ENCODE measurements at regions not wholly inside any gene's neighbourhood (a gene's known extent, or its start where the extent isn't known, plus 50 kb on each side); places are given as distances from the start of the nearest gene placed in this dataset.
"Not testable (repeated sequence)": the region's sequence is repeated elsewhere in the genome, so short reads cannot be mapped to it uniquely, and the experiment has no call there.

DNA sequence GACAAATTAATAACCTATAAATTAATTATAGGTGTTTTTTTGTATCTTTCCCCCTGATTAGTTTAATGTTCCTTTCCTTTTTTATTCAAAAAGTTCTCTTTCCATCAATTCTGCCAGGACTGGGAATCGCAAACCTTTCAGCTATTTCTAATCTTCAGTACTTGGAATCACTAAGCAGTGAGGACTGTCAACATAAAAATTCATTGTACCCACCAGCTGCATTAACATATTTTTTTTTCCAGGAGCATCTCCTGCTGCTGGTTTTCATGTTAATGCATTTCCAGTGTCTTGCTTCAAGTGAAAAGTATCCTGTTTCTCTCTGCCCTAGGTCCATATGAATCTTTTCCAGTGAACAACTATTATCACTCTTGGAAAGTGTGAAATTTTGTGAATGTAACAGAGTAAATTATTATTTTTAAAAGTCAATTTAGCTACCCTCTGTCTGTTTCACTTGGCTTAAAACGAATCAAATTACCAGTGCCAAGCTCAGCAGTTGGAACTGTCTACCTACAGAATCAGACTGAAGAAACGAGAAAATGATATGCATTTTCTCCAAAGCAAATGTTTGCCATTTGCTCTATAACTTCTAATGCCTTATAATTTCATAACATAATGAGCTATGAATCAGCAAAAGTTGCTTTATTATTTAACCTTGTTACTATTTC, 804.4 kb downstream of the EPHA4 start:
- Histone ChIP-seq H3K9me3 (ENCODE audit: control insufficient read depth, insufficient read depth, low read length) (no peaks in the 10 kb centered on the region), H3K9ac (ENCODE audit: low read depth, low read length) (no peak overlapping the region), H3K27ac (ENCODE audit: low read depth, low read length) (no peak overlapping the region), H3K4me3 (ENCODE audit: low read depth, low read length) (no peak overlapping the region), H3K27me3 (ENCODE audit: control insufficient read depth, insufficient read depth, low read length) (no peaks in the 10 kb centered on the region), H3K4me1 (ENCODE audit: control insufficient read depth, insufficient read depth, low read length) (no peaks in the 10 kb centered on the region), H3K36me3 (ENCODE audit: control insufficient read depth, insufficient read depth, low read length) (no peaks in the 10 kb centered on the region)

DNA sequence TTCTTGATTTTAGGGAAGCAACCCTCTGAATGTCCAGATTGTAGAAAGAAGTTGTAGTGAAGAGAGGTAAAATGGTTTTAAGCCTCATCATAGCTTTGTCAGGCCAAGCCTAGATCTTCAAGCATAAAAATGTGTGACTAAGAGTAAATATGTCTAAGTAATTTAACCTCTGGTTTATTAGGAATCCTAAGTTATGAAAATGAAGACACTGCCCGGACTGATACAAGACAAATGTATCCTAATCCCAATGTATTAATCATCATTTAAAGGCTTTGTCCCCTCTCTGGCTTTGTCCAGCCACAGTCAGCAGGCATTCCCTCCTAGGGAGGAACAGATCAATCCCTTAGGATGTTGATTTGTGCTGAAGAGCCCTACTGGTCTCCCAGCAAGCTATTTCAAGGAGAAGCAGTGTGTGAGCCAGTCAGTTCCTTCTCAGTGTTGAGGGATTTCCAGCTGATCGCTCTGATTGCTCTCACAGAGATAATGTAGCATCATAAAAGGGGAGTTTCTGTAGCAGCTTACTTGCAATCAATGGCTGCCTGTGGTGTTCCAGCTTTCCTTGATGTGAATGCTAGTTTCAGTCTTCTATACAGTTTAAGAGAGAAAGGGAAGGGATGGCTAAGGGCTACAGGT, 796.1 kb downstream of the EPHA4 start:
- peak overlapping the region; percentile 33 for H3K27ac ChIP-seq (ENCODE audit: low read depth, low read length)
- H3K9ac ChIP-seq (ENCODE audit: low read depth, low read length) = no peak overlapping the region
- H3K4me1 ChIP-seq (ENCODE audit: control insufficient read depth, insufficient read depth, low read length) = peaks cover 13% of the 10 kb centered on the region
- no peaks in the 10 kb centered on the region for H3K36me3 ChIP-seq (ENCODE audit: control insufficient read depth, insufficient read depth, low read length)
- H3K9me3 ChIP-seq (ENCODE audit: control insufficient read depth, insufficient read depth, low read length) = no peaks in the 10 kb centered on the region
- H3K27me3 ChIP-seq (ENCODE audit: control insufficient read depth, insufficient read depth, low read length) = peaks cover 25% of the 10 kb centered on the region
- no peak overlapping the region for H3K4me3 ChIP-seq (ENCODE audit: low read depth, low read length)

DNA sequence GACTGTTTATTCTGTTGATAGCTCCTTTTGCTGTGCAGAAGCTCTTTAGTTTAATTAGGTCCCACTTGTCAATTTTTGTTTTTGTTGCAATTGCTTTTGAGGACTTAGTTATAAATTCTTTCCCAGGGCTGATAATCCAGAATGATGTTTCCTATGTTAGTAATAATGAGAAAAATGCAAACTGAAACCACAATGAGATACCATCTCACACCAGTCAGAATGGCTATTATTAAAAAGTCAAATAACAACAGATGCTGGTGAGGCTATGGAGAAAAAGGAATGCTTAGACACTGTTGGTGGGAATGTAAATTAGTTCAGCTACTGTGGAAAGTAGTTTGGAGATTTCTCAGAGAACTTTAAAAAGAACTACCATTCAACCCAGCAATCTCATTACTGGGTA, 793.0 kb downstream of the EPHA4 start:
- Histone ChIP-seq H3K27me3 (ENCODE audit: control insufficient read depth, insufficient read depth, low read length) (peaks cover 35% of the 10 kb centered on the region), H3K4me1 (ENCODE audit: control insufficient read depth, insufficient read depth, low read length) (peaks cover 16% of the 10 kb centered on the region)
- H3K4me3 ChIP-seq (ENCODE audit: low read depth, low read length); H3K9me3 ChIP-seq (ENCODE audit: control insufficient read depth, insufficient read depth, low read length); H3K9ac ChIP-seq (ENCODE audit: low read depth, low read length); H3K27ac ChIP-seq (ENCODE audit: low read depth, low read length); H3K36me3 ChIP-seq (ENCODE audit: control insufficient read depth, insufficient read depth, low read length): not testable (repeated sequence)

DNA sequence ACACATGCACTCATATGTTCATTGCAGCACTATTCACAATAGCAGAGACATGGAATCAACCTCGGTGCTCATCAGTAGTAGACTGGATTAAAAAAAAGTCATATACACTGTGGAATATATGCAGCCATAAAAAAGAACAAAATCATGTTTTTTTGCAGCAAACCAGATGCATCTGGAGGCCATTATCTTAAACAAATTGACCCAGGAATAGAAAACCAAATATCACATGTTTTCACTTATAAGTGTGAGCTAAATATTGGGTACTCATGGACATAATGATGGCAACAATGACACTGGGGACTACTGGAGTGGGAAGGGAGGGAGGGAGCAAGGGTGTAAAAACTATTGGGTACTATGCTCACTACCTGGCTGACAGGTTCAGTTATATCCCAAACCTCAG, 792.6 kb downstream of the EPHA4 start:
- Histone ChIP-seq H3K27ac (ENCODE audit: low read depth, low read length) (no peak overlapping the region), H3K36me3 (ENCODE audit: control insufficient read depth, insufficient read depth, low read length) (no peaks in the 10 kb centered on the region), H3K9me3 (ENCODE audit: control insufficient read depth, insufficient read depth, low read length) (no peaks in the 10 kb centered on the region), H3K4me3 (ENCODE audit: low read depth, low read length) (no peak overlapping the region), H3K9ac (ENCODE audit: low read depth, low read length) (no peak overlapping the region), H3K27me3 (ENCODE audit: control insufficient read depth, insufficient read depth, low read length) (peaks cover 35% of the 10 kb centered on the region), H3K4me1 (ENCODE audit: control insufficient read depth, insufficient read depth, low read length) (peaks cover 16% of the 10 kb centered on the region)

DNA sequence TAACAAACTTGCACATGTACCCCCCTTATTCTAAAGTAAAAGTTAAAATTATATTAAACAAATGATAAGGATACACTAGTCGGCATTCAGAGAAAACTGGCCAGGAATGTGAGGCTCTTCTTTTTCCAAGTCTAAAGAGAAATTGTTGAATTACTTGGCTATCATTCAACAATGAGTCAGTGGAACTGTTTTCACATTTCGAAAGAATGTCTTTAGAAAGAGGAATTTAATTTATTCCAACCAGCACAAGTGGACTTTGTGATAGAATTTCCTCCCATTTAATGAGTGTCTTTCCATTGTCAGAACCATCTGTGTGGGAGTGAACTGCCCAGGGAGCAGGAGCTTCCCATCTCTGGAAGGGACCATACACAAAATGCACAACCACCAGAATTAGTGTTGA, 792.2 kb downstream of the EPHA4 start:
- Histone ChIP-seq H3K27me3 (ENCODE audit: control insufficient read depth, insufficient read depth, low read length) (peaks cover 35% of the 10 kb centered on the region), H3K36me3 (ENCODE audit: control insufficient read depth, insufficient read depth, low read length) (no peaks in the 10 kb centered on the region), H3K9me3 (ENCODE audit: control insufficient read depth, insufficient read depth, low read length) (no peaks in the 10 kb centered on the region), H3K27ac (ENCODE audit: low read depth, low read length) (no peak overlapping the region), H3K4me1 (ENCODE audit: control insufficient read depth, insufficient read depth, low read length) (peaks cover 16% of the 10 kb centered on the region), H3K9ac (ENCODE audit: low read depth, low read length) (no peak overlapping the region), H3K4me3 (ENCODE audit: low read depth, low read length) (no peak overlapping the region)

DNA sequence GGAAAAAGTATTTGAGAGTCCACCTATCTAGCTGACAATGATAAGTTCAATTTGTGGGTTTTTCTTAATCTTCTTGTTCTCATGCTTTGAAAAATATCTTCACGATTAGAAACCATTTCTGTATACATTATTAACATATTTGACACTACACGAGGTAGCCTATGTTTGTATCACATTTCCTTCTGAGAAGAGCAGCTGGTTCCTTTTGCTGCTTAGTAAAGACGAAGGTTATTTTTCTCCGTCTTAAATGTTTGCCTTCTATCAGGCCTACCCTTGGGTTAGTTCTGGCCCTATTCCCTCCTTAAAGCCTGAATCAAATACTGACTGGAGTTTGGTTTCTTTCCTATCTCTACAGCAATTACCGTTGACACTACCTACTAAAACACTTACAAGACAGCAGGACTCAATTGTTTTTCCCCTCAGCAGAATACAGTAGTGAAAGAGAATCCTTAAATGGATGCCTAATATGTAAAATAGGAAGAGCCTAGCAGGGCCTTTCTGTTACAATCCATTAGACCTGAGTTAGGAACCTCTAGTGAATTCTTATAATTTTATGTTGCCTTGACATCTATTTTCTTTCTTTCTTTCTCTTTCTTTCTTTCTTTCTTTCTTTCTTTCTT, 790.4 kb downstream of the EPHA4 start:
- Histone ChIP-seq H3K27me3 (ENCODE audit: control insufficient read depth, insufficient read depth, low read length) (peaks cover 35% of the 10 kb centered on the region), H3K9ac (ENCODE audit: low read depth, low read length) (no peak overlapping the region), H3K27ac (ENCODE audit: low read depth, low read length) (no peak overlapping the region), H3K9me3 (ENCODE audit: control insufficient read depth, insufficient read depth, low read length) (no peaks in the 10 kb centered on the region), H3K36me3 (ENCODE audit: control insufficient read depth, insufficient read depth, low read length) (no peaks in the 10 kb centered on the region), H3K4me3 (ENCODE audit: low read depth, low read length) (no peak overlapping the region), H3K4me1 (ENCODE audit: control insufficient read depth, insufficient read depth, low read length) (peaks cover 6% of the 10 kb centered on the region)

DNA sequence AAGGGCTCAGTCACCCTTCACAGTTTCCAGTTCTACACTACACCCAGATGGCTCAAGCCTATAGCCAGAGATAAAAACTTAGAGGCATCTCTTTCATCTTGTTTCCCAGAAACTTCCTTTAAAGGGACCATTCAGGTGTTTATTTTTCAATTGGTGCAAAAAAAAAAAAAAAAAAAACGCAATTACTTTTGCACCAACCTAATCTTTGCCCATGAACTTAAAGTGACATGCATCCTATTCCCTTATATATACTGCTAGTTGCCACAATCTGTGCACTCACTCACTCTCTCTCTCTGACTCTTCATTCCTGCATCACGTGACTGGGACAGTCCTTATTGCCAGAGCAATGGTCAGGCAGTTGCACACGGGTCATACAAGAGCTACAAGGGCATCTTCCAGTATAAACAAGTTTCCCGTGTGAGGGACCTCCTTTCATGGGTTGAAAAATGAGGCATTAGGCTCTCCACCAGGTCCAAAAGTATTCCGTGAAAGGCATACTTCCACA, 789.4 kb downstream of the EPHA4 start:
- H3K27ac ChIP-seq (ENCODE audit: low read depth, low read length) = no peak overlapping the region
- H3K27me3 ChIP-seq (ENCODE audit: control insufficient read depth, insufficient read depth, low read length) = peaks cover 33% of the 10 kb centered on the region
- peaks cover 3% of the 10 kb centered on the region for H3K4me1 ChIP-seq (ENCODE audit: control insufficient read depth, insufficient read depth, low read length)

DNA sequence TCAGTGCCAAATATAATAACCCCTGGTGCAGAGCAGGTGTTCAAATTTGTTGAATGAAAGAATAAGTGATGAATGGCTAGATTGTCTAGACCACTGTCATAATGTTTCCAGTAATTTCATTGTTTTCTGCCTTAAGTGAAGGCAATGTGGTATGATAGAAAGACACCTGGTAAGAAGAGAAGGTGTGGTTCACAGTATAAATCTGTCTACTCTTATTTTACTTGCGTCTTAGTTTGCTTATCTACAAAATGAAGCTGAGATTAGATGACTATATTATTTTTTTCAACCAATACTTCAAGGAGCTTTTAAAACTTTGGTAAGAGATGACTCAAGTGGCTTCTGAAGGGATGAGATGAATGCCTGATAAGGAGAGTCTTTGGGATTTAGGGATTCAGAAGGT, 788.4 kb downstream of the EPHA4 start:
- Histone ChIP-seq H3K27me3 (ENCODE audit: control insufficient read depth, insufficient read depth, low read length) (peaks cover 23% of the 10 kb centered on the region), H3K9ac (ENCODE audit: low read depth, low read length) (no peak overlapping the region), H3K9me3 (ENCODE audit: control insufficient read depth, insufficient read depth, low read length) (no peaks in the 10 kb centered on the region), H3K27ac (ENCODE audit: low read depth, low read length) (no peak overlapping the region), H3K4me3 (ENCODE audit: low read depth, low read length) (no peak overlapping the region), H3K36me3 (ENCODE audit: control insufficient read depth, insufficient read depth, low read length) (no peaks in the 10 kb centered on the region), H3K4me1 (ENCODE audit: control insufficient read depth, insufficient read depth, low read length) (peaks cover 3% of the 10 kb centered on the region)

More for the DNA sequence above, 789.4 kb downstream of the EPHA4 start:
- no peaks in the 10 kb centered on the region for H3K9me3 ChIP-seq (ENCODE audit: control insufficient read depth, insufficient read depth, low read length)
- H3K4me3 ChIP-seq (ENCODE audit: low read depth, low read length) = no peak overlapping the region
- no peak overlapping the region for H3K9ac ChIP-seq (ENCODE audit: low read depth, low read length)
- H3K36me3 ChIP-seq (ENCODE audit: control insufficient read depth, insufficient read depth, low read length) = no peaks in the 10 kb centered on the region

DNA sequence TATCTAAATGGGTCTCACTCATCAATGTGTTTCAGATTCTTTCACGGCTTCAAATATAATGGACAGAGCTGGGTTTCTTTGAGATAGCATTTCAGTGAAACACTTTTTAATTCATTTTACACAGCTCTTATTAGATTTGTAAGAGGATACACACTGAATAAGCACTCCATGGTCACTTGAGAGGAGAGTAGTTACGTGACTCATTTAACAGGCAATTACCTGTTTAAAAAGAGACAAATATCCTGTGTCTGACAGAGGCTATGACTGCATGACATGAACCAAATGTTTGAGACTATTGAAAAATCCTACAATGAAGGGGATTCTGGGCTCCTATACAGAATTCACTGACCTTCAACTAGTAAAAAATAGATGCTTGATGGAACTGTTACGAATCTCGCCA, 786.9 kb downstream of the EPHA4 start:
- H3K9ac ChIP-seq (ENCODE audit: low read depth, low read length) = no peak overlapping the region
- H3K36me3 ChIP-seq (ENCODE audit: control insufficient read depth, insufficient read depth, low read length) = no peaks in the 10 kb centered on the region
- peaks cover 3% of the 10 kb centered on the region for H3K4me1 ChIP-seq (ENCODE audit: control insufficient read depth, insufficient read depth, low read length)
- H3K9me3 ChIP-seq (ENCODE audit: control insufficient read depth, insufficient read depth, low read length) = no peaks in the 10 kb centered on the region
- no peak overlapping the region for H3K4me3 ChIP-seq (ENCODE audit: low read depth, low read length)
- H3K27ac ChIP-seq (ENCODE audit: low read depth, low read length) = no peak overlapping the region
- H3K27me3 ChIP-seq (ENCODE audit: control insufficient read depth, insufficient read depth, low read length) = peaks cover 15% of the 10 kb centered on the region

DNA sequence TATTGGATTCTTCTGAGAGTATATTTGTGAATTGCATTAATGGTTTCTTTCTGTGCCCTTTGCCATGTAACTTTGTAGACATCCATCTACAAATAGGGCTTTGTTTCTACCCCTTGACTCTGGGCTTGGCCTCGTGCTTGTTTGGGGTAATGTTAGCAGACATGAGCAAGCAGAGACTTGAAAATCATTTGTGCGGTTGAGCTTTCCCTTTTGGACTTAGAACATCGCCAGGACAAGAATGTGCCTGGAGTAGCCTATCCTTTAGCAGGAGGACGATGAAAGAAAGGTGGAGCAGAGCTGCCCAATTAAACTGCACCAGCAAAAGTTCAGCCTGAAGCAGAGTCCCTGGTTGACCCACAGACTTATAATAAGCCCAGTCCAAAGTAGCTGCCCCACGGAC, 785.9 kb downstream of the EPHA4 start:
- Histone ChIP-seq H3K27ac (ENCODE audit: low read depth, low read length) (no peak overlapping the region), H3K9ac (ENCODE audit: low read depth, low read length) (no peak overlapping the region), H3K4me3 (ENCODE audit: low read depth, low read length) (no peak overlapping the region), H3K27me3 (ENCODE audit: control insufficient read depth, insufficient read depth, low read length) (peaks cover 10% of the 10 kb centered on the region), H3K9me3 (ENCODE audit: control insufficient read depth, insufficient read depth, low read length) (no peaks in the 10 kb centered on the region), H3K36me3 (ENCODE audit: control insufficient read depth, insufficient read depth, low read length) (no peaks in the 10 kb centered on the region), H3K4me1 (ENCODE audit: control insufficient read depth, insufficient read depth, low read length) (peaks cover 3% of the 10 kb centered on the region)

DNA sequence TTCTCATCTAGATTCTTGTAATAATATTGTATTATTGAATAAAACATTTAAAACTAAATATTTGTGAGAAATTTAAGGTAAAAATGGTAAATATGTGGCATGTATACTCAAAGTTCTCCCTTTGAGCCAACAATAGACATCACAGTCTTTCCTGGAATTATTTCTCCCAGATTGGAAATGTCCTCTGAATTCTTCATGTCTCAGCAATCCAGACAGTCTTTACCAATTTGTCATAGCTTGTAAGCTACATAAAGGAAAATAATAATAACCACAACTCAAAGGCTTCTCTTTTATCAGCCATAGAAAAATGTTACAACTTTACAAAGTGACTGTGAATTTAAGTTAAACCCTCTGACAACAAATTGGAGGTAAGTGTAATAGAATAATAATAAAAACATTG, 784.9 kb downstream of the EPHA4 start:
- Histone ChIP-seq H3K4me3 (ENCODE audit: low read depth, low read length) (no peak overlapping the region), H3K9ac (ENCODE audit: low read depth, low read length) (no peak overlapping the region), H3K9me3 (ENCODE audit: control insufficient read depth, insufficient read depth, low read length) (no peaks in the 10 kb centered on the region), H3K27ac (ENCODE audit: low read depth, low read length) (no peak overlapping the region), H3K27me3 (ENCODE audit: control insufficient read depth, insufficient read depth, low read length) (peaks cover 10% of the 10 kb centered on the region), H3K36me3 (ENCODE audit: control insufficient read depth, insufficient read depth, low read length) (no peaks in the 10 kb centered on the region), H3K4me1 (ENCODE audit: control insufficient read depth, insufficient read depth, low read length) (no peaks in the 10 kb centered on the region)

All from HUES48 (cell line).